CD14-positive monocyte (primary cell): ENCODE measurements at regions not wholly inside any gene's neighbourhood (a gene's known extent, or its start where the extent isn't known, plus 50 kb on each side); places are given as distances from the start of the nearest gene placed in this dataset.
"Not testable (repeated sequence)": the region's sequence is repeated elsewhere in the genome, so short reads cannot be mapped to it uniquely, and the experiment has no call there.

Experiments
- DNase-seq, 3 donors: peaks; one replicate each; pipeline ENCODE4 v3.0.0-alpha.2; 2011 to 2022
- H2AFZ ChIP-seq: 2 replicates; pipeline ENCODE4 v1.6.0; 2012; ENCODE audit warnings: mild to moderate bottlenecking, low read depth, low read length, inconsistent platforms; ENCODE audit not compliant: insufficient read depth, poor library complexity, severe bottlenecking
- H3K27ac ChIP-seq, 2 donors: 1 replicate in 1 of 2; 2 replicates in 1 of 2; pipeline ENCODE4 v1.5.1; 2012 to 2013; ENCODE audit warnings: low read length in 2 of 2, control low read depth in 1 of 2, inconsistent platforms in 1 of 2, low read depth in 1 of 2, mild to moderate bottlenecking in 1 of 2
- H3K27me3 ChIP-seq, 2 donors: one replicate each; pipeline versions ENCODE4 v1.6.0 to v1.6.1; 2011 to 2013; ENCODE audit warnings: low read length in 2 of 2; ENCODE audit not compliant: control insufficient read depth in 2 of 2, insufficient read depth in 2 of 2
- H3K36me3 ChIP-seq, 2 donors: replicated peaks in 1 of 2; 1 replicate in 1 of 2; 2 replicates in 1 of 2; pipeline versions ENCODE4 v1.5.1 to v1.6.1; 2012 to 2013; ENCODE audit warnings: low read length in 2 of 2, control low read depth in 1 of 2, inconsistent platforms in 1 of 2, mild to moderate bottlenecking in 1 of 2; ENCODE audit not compliant: insufficient read depth in 2 of 2, control insufficient read depth in 1 of 2
- H3K4me1 ChIP-seq, 2 donors: 1 replicate in 1 of 2; 2 replicates in 1 of 2; pipeline versions ENCODE4 v1.5.1 to v1.6.1; 2012 to 2013; ENCODE audit warnings: low read length in 2 of 2, control low read depth in 1 of 2, inconsistent platforms in 1 of 2, mild to moderate bottlenecking in 1 of 2, moderate library complexity in 1 of 2; ENCODE audit not compliant: insufficient read depth in 2 of 2, control insufficient read depth in 1 of 2
- H3K4me2 ChIP-seq: replicated peaks from 2 replicates; pipeline ENCODE3; 2012; ENCODE audit warnings: low read length, moderate library complexity, mild to moderate bottlenecking; ENCODE audit not compliant: poor library complexity, severe bottlenecking; ENCODE audit errors: extremely low read depth
- H3K4me3 ChIP-seq, 3 experiments: fragments of 200-600 bp in 1 of 3; sonication (generic) in 1 of 3; replicated peaks in 1 of 3; 1 replicate in 2 of 3; 2 replicates in 1 of 3; pipeline ENCODE4 v1.5.1; 2011 to 2013; ENCODE audit warnings: low read length in 3 of 3, mild to moderate bottlenecking in 3 of 3, control low read depth in 2 of 3, low read depth in 2 of 3, inconsistent platforms in 1 of 3, moderate library complexity in 1 of 3
- H3K79me2 ChIP-seq: 2 replicates; pipeline ENCODE4 v1.6.0; 2012; ENCODE audit warnings: mild to moderate bottlenecking, control low read depth, inconsistent platforms, low read length, moderate library complexity; ENCODE audit not compliant: insufficient read depth
- H3K9ac ChIP-seq: 2 replicates; pipeline ENCODE4 v1.6.0; 2017; ENCODE audit warnings: low read length, mild to moderate bottlenecking; ENCODE audit not compliant: insufficient read depth, poor library complexity, severe bottlenecking
- H3K9me3 ChIP-seq, 2 donors: replicated peaks in 1 of 2; 1 replicate in 1 of 2; 2 replicates in 1 of 2; pipeline versions ENCODE4 v1.5.1 to v1.6.1; 2012 to 2013; ENCODE audit warnings: low read length in 2 of 2, control low read depth in 1 of 2; ENCODE audit not compliant: control insufficient read depth in 1 of 2, insufficient read depth in 1 of 2
- H4K20me1 ChIP-seq: 2 replicates; pipeline ENCODE4 v1.6.0; 2012; ENCODE audit warnings: mild to moderate bottlenecking, low read length, control low read depth, moderate library complexity; ENCODE audit not compliant: insufficient read depth
- H3K27ac Mint-ChIP-seq, 7 donors: one replicate each; pipeline ENCODE4 v1.8.0; 2020; ENCODE audit warnings: mild to moderate bottlenecking in 7 of 7, mixed read lengths in 7 of 7, moderate library complexity in 6 of 7, inconsistent platforms in 2 of 7
- H3K27me3 Mint-ChIP-seq, 3 donors: one replicate each; pipeline ENCODE4 v1.8.0; 2021 to 2022; ENCODE audit warnings: low read depth in 3 of 3, mild to moderate bottlenecking in 3 of 3, mixed read lengths in 3 of 3, moderate library complexity in 3 of 3, inconsistent platforms in 1 of 3
- H3K36me3 Mint-ChIP-seq, 2 donors: one replicate each; pipeline ENCODE4 v1.8.0; 2020; ENCODE audit warnings: mixed read lengths in 2 of 2, inconsistent platforms in 1 of 2, mild to moderate bottlenecking in 1 of 2
- H3K4me1 Mint-ChIP-seq: one replicate; pipeline ENCODE4 v1.8.0; 2020; ENCODE audit warnings: mild to moderate bottlenecking, mixed read lengths
- H3K4me3 Mint-ChIP-seq, 2 donors: one replicate each; pipeline ENCODE4 v1.8.0; 2020; ENCODE audit warnings: mild to moderate bottlenecking in 2 of 2, mixed read lengths in 2 of 2, moderate library complexity in 1 of 2
- H3K9me3 Mint-ChIP-seq, 7 donors: one replicate each; pipeline ENCODE4 v1.8.0; 2020 to 2022; ENCODE audit warnings: mixed read lengths in 7 of 7, mild to moderate bottlenecking in 6 of 7, moderate library complexity in 6 of 7, inconsistent platforms in 2 of 7
- CTCF ChIP-seq: fragments of 200-600 bp; IDR thresholded peaks from one replicate; pipeline ENCODE4 v1.8.0; 2022; ENCODE audit warnings: antibody characterized with exemption, mild to moderate bottlenecking
- WGBS: methylation state at CpG from one replicate; pipeline ENCODE4 v1.1.5; 2013; ENCODE audit warnings: missing lambda C conversion rate; ENCODE audit not compliant: insufficient coverage; 5-methylcytosine and 5-hydroxymethylcytosine counted together
- intact Hi-C, 2 donors: fragments of 100-400 bp; cut with micrococcal nuclease; formaldehyde crosslinking; loops; one replicate each; pipeline versions ENCODE4 v1.15.0 to v1.15.1; 2023

- H4K20me1 ChIP-seq, result no peaks in the 10 kb centered on the region
- peaks cover 0 to 5% of the 10 kb centered on the region in 2 donors for H3K9me3 ChIP-seq
- Mint-ChIP-seq H3K27ac (no peak overlapping the region), H3K4me1 (no peaks in the 10 kb centered on the region), H3K4me3 (no peak overlapping the region), H3K36me3 (no peaks in the 10 kb centered on the region), H3K9me3 (peaks cover 0 to 8% (median 4%) of the 10 kb centered on the region in 7 donors), H3K27me3 (peaks cover 0 to 2% (median 0%) of the 10 kb centered on the region in 3 donors)
- no CpG with 5 or more reads among the region's 2 CpGs for WGBS
- H3K27me3 ChIP-seq, result no peaks in the 10 kb centered on the region
- H3K27ac ChIP-seq, result no peak overlapping the region
- TF ChIP-seq CTCF, result no peak
- H3K4me1 ChIP-seq, result no peaks in the 10 kb centered on the region
- intact Hi-C loops, result no loop called here
- no peak overlapping the region for H3K4me2 ChIP-seq
- H3K79me2 ChIP-seq, result no peaks in the 10 kb centered on the region
- no peak overlapping the region for H3K4me3 ChIP-seq
- no peak overlapping the region for H3K9ac ChIP-seq
- H2AFZ ChIP-seq, result no peak overlapping the region
- DNase-seq, result no peak
- H3K36me3 ChIP-seq, result no peaks in the 10 kb centered on the region
These were observed 361.3 kb downstream of the NR2F1-AS1 start for GRCh38 chr5:93219641-93220145.

DNA sequence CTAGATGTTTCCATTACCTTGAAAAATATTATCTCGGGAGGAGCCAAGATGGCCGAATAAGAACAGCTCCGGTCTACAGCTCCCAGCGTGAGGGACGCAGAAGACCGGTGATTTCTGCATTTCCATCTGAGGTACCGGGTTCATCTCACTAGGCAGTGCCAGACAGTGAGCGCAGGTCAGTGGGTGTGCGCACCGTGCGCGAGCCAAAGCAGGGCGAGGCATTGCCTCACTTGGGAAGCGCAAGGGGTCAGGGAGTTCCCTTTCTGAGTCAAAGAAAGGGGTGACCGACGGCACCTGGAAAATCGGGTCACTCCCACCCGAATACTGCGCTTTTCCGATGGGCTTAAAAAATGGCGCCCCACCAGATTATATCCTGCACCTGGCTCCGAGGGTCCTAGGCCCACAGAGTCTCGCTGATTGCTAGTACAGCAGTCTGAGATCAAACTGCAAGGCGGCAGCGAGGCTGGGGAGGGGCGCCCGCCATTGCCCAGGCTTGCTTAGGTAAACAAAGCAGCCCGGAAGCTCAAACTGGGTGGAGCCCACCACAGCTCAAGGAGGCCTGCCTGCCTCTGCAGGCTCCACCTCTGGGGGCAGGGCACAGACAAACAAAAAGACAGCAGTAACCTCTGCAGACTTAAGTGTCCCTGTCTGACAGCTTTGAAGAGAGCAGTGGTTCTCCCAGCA, 367.8 kb downstream of the NR2F1-AS1 start:
- DNase-seq, H3K4me3 Mint-ChIP-seq: not testable (repeated sequence)

More for the DNA sequence above, 367.8 kb downstream of the NR2F1-AS1 start:
- H3K4me2 ChIP-seq, H3K4me1 Mint-ChIP-seq, H3K4me1 ChIP-seq, H3K4me3 ChIP-seq, intact Hi-C loops, H3K36me3 Mint-ChIP-seq, H3K9ac ChIP-seq, H3K27ac ChIP-seq, H4K20me1 ChIP-seq, H3K27me3 ChIP-seq, H3K79me2 ChIP-seq, H2AFZ ChIP-seq, H3K27ac Mint-ChIP-seq, H3K27me3 Mint-ChIP-seq, H3K36me3 ChIP-seq: not testable (repeated sequence)
- WGBS, result no CpG with 5 or more reads among the region's 28 CpGs
- H3K9me3 ChIP-seq, result peaks cover 14 to 15% of the 10 kb centered on the region in 2 donors
- H3K9me3 Mint-ChIP-seq, result peaks cover 0 to 14% (median 11%) of the 10 kb centered on the region in 7 donors
